Gastroesophageal sphincter (tissue), 4 donors: ENCODE measurements at regions not wholly inside any gene's neighbourhood (a gene's known extent, or its start where the extent isn't known, plus 50 kb on each side); places are given as distances from the start of the nearest gene placed in this dataset.

Experiments
- ATAC-seq: fragments of 150-250 bp; one replicate; pipeline ENCODE4 v1.9.1; 2016; ENCODE audit warnings: mild to moderate bottlenecking, moderate library complexity
- H3K27ac ChIP-seq, 4 donors: fragments of 200-600 bp; sonication (generic) in 3 of 4; 1 replicate in 3 of 4; 2 replicates in 1 of 4; pipeline ENCODE4 v1.5.1; 2016 to 2019
- H3K27me3 ChIP-seq: fragments of 200-600 bp; sonication (generic); one replicate; pipeline ENCODE4 v1.5.1; 2019
- H3K36me3 ChIP-seq, 2 donors: fragments of 200-600 bp; sonication (generic); one replicate each; pipeline ENCODE4 v1.5.1; 2019; ENCODE audit warnings: control low read depth in 1 of 2
- H3K4me1 ChIP-seq, 3 donors: fragments of 200-600 bp; sonication (generic); 1 replicate in 2 of 3; 2 replicates in 1 of 3; pipeline ENCODE4 v1.5.1; 2016 to 2019; ENCODE audit warnings: control low read depth in 2 of 3
- H3K4me3 ChIP-seq, 2 donors: fragments of 200-600 bp; sonication (generic); one replicate each; pipeline ENCODE4 v1.5.1; 2019; ENCODE audit warnings: mild to moderate bottlenecking in 1 of 2, moderate library complexity in 1 of 2
- H3K9me3 ChIP-seq, 3 donors: fragments of 200-600 bp; sonication (generic); one replicate each; pipeline ENCODE4 v1.5.1; 2017 to 2019; ENCODE audit warnings: control low read depth in 2 of 3
- EP300 ChIP-seq: sonication (generic); formaldehyde crosslinking; IDR thresholded peaks from one replicate; pipeline ENCODE4 v1.6.1; 2017; ENCODE audit warnings: antibody characterized with exemption, mild to moderate bottlenecking
- POLR2A ChIP-seq, 2 donors: fragments of 450-650 bp; IDR thresholded peaks; one replicate each; pipeline ENCODE4 v1.6.1; 2017; ENCODE audit warnings: antibody characterized with exemption in 2 of 2, mild to moderate bottlenecking in 2 of 2, moderate library complexity in 1 of 2
- POLR2AphosphoS5 ChIP-seq: sonication (generic); formaldehyde crosslinking; IDR thresholded peaks from one replicate; pipeline ENCODE4 v1.6.1; 2017; ENCODE audit warnings: antibody characterized with exemption
- WGBS, 2 donors: methylation state at CpG; one replicate each; pipeline ENCODE4 v1.1.5; 2018; ENCODE audit warnings: low coverage in 1 of 2; 5-methylcytosine and 5-hydroxymethylcytosine counted together
- TF ChIP-seq, protein P1 (sequence below), 4 experiments: fragments of 200-600 bp in 2 of 4; fragments of 450-650 bp in 2 of 4; sonication (generic) in 1 of 4; IDR thresholded peaks; one replicate each; pipeline ENCODE4 v1.5.1; 2017 to 2019; ENCODE audit warnings: antibody characterized with exemption in 4 of 4, mild to moderate bottlenecking in 2 of 4, moderate library complexity in 2 of 4

DNA sequence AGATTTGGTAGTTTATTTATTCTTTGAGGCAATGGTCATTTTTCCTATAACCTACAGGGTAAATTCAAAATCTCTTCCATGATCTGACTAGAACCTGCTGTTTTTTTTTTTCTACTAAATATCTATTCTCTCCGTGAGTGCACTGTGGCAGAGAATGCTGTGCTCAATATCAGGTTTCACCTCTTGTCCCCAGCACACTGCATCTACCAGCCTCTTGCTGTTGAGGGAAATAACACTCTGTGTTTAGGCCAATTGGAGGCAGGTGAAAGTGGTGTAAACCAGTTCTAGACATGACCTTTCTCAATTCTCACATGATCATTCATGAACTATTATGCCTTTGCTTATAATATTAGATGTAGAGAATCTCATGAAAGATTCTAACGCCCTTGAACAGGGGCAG lies 2365.9 kb downstream of the MAT2B start:
- Histone ChIP-seq H3K9me3 (no peaks in the 10 kb centered on the region), H3K36me3 (no peaks in the 10 kb centered on the region), H3K4me1 (no peaks in the 10 kb centered on the region), H3K4me3 (no peak overlapping the region), H3K27ac (no peak overlapping the region), H3K27me3 (no peaks in the 10 kb centered on the region)
- 56 to 61% methylated on average over 2 of the region's 2 CpGs for WGBS, 2 donors
- no peak for ATAC-seq
- TF ChIP-seq, protein P1, sequence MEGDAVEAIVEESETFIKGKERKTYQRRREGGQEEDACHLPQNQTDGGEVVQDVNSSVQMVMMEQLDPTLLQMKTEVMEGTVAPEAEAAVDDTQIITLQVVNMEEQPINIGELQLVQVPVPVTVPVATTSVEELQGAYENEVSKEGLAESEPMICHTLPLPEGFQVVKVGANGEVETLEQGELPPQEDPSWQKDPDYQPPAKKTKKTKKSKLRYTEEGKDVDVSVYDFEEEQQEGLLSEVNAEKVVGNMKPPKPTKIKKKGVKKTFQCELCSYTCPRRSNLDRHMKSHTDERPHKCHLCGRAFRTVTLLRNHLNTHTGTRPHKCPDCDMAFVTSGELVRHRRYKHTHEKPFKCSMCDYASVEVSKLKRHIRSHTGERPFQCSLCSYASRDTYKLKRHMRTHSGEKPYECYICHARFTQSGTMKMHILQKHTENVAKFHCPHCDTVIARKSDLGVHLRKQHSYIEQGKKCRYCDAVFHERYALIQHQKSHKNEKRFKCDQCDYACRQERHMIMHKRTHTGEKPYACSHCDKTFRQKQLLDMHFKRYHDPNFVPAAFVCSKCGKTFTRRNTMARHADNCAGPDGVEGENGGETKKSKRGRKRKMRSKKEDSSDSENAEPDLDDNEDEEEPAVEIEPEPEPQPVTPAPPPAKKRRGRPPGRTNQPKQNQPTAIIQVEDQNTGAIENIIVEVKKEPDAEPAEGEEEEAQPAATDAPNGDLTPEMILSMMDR (IDR thresholded peaks at IDR 0.05): no peak
- TF ChIP-seq EP300 (no peak), POLR2AphosphoS5 (no peak), POLR2A (IDR thresholded peaks at IDR 0.05) (no peak)

DNA sequence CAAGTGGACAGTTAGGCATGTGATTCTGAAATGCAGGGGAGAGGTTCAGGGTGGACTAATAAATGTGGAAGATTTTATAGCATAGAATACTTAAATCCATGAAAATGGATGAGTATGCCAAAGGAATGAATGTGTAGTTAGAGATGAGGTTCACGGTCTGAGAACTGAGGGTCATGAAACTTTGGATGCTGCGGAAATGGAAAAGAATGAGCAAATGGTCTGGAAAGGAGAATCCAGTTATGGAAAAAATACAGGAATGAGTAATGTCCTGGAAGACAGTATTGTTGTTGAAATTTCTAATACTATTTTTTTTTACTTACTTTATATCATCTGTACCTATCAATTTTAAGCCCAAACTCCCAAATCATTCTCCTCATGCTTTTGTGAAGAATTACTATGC lies 2369.4 kb downstream of the MAT2B start:
- ATAC-seq: no peak
- Histone ChIP-seq H3K36me3 (no peaks in the 10 kb centered on the region), H3K4me1 (no peaks in the 10 kb centered on the region), H3K4me3 (no peak overlapping the region), H3K27me3 (no peaks in the 10 kb centered on the region), H3K9me3 (no peaks in the 10 kb centered on the region), H3K27ac (no peak overlapping the region)
- TF ChIP-seq, protein P1 (IDR thresholded peaks at IDR 0.05): no peak
- TF ChIP-seq POLR2A (IDR thresholded peaks at IDR 0.05) (no peak), POLR2AphosphoS5 (no peak), EP300 (no peak)
- 75 to 82% methylated on average over 2 of the region's 2 CpGs for WGBS, 2 donors

DNA sequence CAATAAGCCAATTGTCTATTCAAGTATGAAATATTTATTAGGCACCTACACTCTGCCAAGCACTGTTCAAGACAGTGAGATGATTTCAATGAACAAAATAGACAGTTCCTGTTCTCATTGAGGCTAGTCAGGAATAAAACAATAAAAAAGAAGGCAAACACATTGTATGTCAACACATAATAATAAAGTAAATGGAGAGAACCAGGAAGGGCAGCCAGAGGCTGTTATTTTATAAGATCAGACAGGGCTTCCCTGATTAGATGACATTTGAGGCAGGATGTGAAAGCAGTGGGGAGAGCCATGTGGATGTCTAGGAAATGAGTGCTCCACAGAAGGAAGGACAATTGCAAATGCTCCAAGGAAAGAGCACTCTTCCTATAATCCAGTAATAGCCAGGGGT lies 2371.1 kb downstream of the MAT2B start:
- H3K27me3 ChIP-seq: no peaks in the 10 kb centered on the region
- H3K4me1 ChIP-seq: no peaks in the 10 kb centered on the region
- no peaks in the 10 kb centered on the region for H3K9me3 ChIP-seq
- no peak for ATAC-seq
- H3K4me3 ChIP-seq: no peak overlapping the region
- no peaks in the 10 kb centered on the region for H3K36me3 ChIP-seq
- no peak overlapping the region for H3K27ac ChIP-seq
- no peak for TF ChIP-seq POLR2AphosphoS5
- no peak for TF ChIP-seq POLR2A (IDR thresholded peaks at IDR 0.05)
- TF ChIP-seq, protein P1 (IDR thresholded peaks at IDR 0.05): no peak
- no peak for TF ChIP-seq EP300

DNA sequence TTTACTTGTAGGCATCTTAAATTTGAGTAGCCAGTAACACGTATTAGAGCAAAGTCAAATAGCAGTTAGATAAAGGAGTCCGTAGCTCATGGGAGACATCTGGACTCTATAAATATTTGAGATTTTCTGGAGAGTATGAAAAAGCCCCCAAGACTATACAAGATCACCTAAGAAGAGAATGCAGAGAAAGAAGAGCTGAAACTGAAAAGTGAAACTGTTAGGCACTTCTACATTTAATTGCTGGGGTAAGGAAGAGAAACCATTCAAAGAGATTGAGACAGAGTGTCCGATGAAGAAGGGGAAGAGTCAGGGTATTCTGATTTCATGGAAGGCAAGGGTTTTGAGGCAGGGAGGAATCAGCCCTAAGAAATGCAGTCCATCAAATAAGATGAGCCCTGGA lies 2372.1 kb downstream of the MAT2B start:
- 66 to 85% methylated on average over 2 to 3 of the region's 3 CpGs for WGBS, 2 donors
- Histone ChIP-seq H3K27me3 (no peaks in the 10 kb centered on the region), H3K4me3 (no peak overlapping the region), H3K36me3 (no peaks in the 10 kb centered on the region), H3K4me1 (no peaks in the 10 kb centered on the region), H3K27ac (no peak overlapping the region), H3K9me3 (no peaks in the 10 kb centered on the region)
- TF ChIP-seq POLR2A (IDR thresholded peaks at IDR 0.05): no peak
- TF ChIP-seq POLR2AphosphoS5: no peak
- no peak for TF ChIP-seq EP300
- TF ChIP-seq, protein P1 (IDR thresholded peaks at IDR 0.05): no peak
- no peak for ATAC-seq

DNA sequence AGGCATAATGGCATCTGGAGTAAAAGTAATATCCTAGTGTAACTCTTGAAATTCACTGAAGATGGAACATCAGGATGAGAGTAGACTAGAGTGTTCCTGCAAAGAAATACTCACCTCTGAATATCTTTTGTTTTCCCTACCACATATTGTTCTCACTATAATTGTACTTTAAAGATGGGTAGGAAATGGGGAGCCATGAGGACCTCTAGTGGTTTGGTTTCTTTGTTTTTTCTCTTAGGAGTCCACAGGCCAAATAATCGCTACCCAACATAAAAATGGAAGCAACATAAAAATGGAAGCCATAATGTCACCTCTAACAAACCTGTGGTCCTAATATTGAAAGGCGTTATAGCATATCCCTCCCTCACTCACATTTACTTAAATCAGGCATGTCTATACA lies 2375.8 kb downstream of the MAT2B start:
- no peaks in the 10 kb centered on the region for H3K36me3 ChIP-seq
- no peaks in the 10 kb centered on the region for H3K9me3 ChIP-seq
- TF ChIP-seq, protein P1 (IDR thresholded peaks at IDR 0.05): no peak
- no peak for TF ChIP-seq POLR2A (IDR thresholded peaks at IDR 0.05)
- no peak for TF ChIP-seq POLR2AphosphoS5
- no peak for TF ChIP-seq EP300
- WGBS, 2 donors: 75 to 92% methylated on average over 1 to 2 of the region's 2 CpGs
- H3K4me3 ChIP-seq: no peak overlapping the region
- no peak for ATAC-seq
- no peaks in the 10 kb centered on the region for H3K27me3 ChIP-seq
- no peak overlapping the region for H3K27ac ChIP-seq
- H3K4me1 ChIP-seq: no peaks in the 10 kb centered on the region
